ENCODE measurements at regions not wholly inside any gene's neighbourhood (a gene's known extent, or its start where the extent isn't known, plus 50 kb on each side); places are given as distances from the start of the nearest gene placed in this dataset.
"Not testable (repeated sequence)": the region's sequence is repeated elsewhere in the genome, so short reads cannot be mapped to it uniquely, and the experiment has no call there.

DNA sequence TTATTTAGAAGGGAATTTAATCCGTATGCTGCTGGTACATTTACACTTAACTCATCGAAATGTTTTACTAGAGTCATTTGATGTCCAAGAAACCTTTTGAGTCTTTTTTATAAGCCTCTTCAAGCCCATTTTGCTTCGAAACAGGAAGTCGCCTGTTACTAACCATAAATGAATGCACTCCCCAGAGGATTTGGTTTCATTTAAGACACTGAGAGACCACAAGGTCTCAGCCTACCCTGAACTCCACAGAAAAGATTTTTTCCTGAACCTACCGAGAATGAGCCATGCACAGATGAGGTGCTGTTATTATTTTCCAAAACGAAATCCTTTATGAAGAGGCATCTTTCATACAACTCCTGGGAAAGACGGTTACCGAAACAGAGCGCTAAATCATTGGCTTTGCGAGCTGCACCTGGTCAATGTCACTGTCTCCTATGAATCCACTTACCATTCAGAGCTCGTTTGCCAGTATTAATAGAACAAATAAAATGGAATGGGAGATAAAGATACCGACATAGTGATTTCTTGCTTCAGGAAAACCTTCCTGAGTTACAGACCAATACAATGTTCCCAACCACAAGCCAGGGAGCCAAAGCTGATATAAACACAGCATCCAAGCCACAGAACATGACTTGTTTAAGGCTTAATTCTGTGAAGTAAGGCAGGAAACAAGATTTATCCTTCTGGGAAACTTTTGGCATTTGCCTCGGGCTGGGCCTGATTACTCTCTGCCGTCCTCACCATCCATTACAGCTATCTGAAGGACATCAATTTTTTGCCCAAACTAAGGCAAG, 382.1 kb downstream of the OSR1 start:
- peak; percentile 64 for DNase-seq

DNA sequence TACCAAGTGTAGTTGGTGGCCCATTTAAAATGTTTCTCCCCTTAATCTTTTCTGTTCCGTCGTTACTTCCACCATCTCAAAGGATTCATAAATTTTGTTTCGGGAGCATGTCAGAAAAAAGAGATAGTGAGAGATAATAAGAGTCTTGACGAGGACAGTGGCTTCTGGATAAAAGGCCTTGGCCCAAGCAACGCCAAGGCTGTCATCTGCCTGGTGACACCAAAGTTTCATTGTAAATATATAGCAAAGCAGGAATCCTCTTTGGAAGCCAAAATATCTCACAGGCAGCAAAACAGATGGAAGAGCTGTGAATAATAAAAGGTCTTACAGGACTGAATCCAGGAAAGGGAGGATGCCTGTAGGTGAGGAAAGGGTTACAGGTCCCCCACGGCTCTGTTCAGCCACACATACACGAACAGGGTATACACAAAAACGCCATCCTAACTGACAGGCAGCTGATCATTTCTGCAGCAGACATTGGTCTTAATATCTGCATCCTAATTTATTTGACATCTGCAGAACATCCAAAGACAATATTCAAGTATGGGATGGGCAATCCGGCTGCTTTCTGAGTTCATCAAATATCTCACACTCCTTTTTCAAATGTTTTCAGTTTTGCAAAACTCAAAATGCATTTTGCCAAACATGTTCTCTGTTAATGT, 382.8 kb downstream of the OSR1 start:
- DNase-seq: no peak

DNA sequence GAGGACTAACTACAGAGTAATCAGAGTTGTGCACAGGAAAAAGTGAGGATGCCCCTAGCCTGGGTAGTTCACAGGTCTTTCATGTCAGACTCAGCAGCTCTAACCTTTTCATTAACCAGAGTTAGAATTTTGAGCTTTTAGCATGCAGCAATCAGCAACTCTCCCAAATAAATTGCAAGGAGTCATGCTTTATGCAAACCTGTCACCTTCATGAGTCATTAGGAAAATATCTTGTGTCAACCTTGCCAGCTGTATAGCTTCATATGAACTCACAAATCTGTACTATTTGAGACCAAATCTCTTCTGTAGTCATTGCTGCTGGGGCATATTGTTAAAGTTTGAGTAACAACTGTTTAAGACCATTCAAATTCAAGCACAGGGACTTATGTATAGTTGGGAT, 382.3 kb upstream of the NT5C1B start:
- no peak for DNase-seq

DNA sequence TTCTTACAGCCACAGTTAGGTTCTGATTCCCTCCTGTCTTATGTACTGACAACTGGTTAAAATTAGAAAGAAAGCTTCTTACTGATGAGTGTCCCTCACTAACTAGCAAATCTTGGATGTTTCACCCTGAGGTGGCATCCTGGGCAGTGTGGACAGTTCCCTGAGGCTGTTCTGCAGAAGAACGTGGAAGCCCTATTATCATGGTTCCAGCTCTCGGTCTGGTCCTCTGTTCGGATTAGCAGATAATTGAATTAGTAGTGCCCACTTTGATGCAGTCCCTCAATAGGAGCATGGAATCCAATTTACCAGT, 381.7 kb upstream of the NT5C1B start:
- no peak for DNase-seq

DNA sequence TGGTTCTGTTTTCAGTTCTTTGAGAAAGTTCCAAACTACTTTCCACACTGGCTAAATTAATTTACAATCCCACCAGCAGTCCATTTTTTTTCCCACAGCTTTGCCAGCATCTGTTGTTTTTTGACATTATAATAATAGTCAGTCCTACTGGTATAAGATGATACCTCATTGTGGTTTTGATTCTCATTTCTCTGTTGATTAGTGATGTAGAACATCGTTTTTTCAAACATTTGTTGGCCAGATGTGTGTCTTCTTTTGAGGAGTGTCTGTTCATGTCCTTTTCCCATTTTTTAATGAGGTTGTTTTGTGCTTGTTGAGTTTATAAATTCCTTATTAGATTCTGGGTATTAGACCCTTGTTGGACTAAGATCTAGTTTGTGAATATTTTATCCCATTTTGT, 376.8 kb upstream of the NT5C1B start:
- DNase-seq: no peak

DNA sequence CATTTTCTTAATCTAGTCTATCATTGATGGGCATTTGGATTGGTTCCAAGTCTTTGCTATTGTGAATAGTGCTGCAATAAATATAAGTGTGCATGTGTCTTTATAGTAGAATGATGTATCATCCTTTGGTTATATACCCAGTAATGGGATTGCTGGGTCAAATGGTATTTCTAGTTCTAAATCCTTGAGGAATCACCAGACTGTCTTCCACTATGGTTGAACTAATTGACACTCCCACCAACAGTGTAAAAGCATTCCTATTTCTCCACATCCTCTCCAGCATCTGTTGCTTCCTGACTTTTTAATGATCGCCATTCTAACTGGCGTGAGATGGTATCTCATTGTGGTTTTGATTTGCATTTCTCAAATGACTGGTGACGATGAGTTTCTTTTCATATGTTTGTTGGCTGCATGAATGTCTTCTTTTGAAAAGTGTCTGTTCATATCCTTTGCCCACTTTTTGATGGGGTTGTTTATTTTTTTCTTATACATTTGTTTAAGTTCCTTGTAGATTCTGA, 374.4 kb upstream of the NT5C1B start:
- DNase-seq: not testable (repeated sequence)

DNA sequence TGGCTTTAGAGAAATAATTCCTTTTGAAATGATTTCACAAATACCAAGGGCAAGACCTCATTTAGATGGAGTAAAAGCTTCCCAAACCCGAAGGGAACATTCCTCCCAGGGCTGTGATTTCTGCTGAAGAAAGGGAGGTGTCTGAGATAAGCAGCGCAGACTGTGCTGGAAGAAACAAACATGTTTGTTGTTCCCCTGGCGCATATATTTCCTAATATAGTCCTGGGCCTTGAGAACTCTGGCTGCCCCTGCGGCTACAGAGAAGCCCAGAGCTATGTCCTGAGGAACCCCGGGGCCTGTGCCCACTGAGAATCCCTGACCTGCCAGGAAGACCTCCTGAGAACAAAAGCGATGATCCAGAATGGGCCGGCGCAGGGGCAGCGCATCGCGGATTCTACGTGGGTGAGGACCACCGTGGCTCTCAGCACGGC, 372.6 kb upstream of the NT5C1B start:
- no peak for DNase-seq

DNA sequence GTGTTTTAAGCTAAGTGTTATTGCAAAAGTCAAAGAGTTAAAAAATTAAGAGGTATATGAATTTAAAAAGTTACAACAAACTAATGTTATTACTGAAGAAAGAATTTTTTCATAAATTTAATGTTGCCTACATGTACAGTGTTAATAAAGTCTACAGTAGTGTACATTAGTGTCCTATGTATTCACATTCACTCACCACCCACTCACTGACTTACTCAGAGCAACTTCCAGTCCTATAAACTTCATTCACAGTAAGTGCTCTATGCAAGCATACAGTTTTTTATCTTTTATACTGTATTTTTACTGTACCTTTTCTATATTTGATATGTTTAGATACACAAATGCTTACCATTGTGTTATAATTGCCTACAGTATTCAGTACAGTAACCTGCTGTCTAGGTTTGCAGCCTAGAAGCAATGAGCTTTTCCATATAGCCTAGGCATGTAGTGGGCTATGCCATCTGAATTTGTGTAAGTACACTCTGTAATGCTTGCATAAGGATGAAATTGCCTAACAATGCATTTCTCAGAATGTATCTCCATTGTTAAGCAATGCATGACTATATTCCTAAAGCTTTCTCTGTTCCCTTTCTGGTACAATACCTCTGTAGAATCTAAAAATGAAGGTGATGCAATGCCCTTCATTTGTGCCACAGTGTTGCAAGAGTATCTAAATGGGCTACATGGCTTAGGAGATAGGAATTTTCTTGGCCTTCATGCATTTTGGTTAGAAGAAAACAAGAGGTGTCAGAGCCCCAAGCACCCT, 370.8 kb upstream of the NT5C1B start:
- no peak for DNase-seq

DNA sequence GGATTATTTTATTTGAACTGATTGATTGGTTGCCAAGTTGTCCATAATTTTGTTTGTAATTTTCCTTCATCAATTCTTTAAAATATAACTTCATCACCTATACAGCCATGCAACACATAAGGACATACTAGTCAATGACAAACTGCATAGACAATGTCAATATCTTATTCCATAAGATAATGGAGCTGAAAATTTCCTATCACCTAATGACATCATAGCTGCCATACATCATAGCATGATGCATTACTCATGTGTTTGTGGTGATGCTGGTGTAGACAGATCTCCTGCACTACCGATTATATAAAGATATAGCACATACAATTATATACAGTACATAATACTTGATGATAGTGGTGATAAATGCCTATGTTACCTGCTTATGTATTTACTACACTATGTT, 369.8 kb upstream of the NT5C1B start:
- DNase-seq: no peak

DNA sequence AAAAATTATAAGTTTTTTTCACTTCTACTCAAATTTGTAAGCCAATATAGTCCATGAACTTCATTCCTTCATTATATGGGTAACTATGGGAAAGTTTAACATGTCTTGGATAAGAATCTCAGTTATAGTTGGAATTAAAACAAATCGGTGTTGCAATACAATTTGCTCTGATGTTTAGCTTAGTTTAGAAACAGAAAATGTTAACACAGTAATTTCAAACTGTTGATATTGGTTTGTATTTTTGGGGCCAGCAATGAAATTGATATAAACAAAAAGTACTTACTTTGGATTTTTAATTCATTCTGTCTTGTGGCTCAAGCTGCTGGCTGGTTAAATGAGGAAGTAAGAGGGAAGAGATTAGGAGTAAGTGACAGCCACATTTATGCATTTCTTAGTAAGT, 368.5 kb upstream of the NT5C1B start:
- no peak for DNase-seq

DNA sequence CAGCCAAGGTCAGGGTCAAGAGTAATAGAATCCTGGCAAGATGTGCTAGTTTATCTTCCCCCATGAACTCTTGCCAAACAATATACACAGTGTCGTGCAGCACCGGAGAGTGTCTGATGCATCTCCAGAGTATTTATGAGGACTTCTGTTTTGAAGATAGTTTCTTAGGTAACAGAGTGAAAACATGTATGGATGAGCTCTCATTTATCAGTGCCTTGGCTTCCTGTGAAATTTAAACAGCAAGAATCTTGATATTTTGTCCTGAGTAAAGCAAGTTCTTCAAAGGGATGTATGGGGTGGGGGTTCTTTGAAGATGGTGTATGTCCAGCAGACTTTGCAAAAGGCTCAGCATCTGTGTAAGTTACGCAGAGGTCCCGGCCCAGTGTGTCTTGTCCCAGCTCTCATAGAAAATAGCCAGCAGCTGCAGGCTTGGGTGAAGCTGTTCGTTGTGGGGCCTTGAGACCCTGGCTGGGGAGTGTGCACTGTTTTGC, 361.0 kb upstream of the NT5C1B start:
- DNase-seq: no peak

DNA sequence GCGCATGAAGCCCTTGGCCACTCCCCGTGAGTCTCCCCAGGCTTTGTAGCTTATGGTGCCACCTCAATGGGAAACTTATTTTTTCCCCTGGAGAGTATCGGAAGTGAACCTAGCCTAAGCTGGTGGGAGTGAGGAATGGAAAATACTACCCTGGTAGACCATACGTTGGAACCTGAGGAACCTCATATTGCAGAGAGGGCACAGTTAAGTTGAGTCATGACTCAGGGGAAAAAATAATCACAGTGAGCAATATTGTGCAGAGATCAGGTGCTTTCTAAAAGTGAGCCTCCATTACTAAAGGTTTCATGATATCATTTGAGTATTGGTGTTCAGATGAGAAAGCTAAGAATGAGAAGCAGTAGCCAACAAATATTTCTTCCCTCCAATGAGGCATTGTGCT, 360.5 kb upstream of the NT5C1B start:
- DNase-seq: no peak

DNA sequence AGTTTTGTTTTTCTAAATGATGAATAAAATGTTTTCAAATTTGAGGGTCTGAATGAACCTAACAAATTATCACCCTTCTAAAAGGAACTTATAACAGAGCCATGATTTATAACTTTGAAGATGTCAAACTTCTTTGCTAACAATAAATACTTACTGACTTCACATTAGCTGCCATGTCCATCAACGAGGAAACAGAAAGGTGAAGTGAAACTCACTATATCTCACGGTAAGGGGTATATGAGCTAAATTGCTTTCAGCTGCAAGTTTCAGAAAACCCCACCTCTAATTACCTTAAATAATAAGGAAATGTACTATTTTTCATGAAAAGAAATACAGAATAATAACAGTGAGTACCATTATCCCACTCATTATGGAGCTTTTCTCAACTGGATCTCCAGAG, 350.8 kb upstream of the NT5C1B start:
- DNase-seq: no peak

DNA sequence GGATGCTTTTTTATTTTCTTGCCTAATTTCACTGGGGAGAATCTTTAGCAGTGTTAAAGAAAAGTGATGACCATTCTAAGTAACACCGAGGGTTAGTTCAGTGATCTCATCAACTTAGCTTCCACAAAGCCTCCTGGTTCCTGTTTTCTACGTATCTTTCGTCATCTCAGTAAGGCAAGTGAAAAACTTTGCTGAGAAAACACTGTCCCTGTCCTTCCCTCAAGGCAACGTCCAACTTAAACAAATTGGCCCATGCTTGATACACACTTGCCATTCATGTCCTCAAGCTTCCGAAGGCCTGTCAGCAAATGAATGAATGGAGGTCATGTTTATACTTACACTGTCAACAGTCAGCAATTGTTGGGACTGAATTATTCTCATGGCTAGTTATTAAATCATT, 350.4 kb upstream of the NT5C1B start:
- DNase-seq: not testable (repeated sequence)

DNA sequence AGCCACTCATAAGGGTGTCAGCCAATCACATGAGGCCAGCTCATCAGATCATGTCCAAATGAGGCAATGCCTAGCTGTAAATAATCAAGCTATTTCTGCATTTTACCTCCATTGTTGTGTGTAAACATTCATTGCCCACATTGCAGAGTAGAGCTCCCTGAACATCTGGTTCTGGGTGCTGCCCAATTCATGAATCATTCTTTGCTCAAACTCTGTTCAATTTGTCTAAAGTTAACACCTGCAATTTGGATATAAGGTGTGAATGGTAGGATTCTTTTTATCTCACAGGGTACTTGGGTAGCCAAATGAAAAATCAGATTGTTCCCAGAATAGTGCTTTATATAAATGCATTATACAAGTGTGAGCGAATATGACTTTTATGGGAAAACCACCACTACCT, 345.5 kb upstream of the NT5C1B start:
- no peak for DNase-seq

DNA sequence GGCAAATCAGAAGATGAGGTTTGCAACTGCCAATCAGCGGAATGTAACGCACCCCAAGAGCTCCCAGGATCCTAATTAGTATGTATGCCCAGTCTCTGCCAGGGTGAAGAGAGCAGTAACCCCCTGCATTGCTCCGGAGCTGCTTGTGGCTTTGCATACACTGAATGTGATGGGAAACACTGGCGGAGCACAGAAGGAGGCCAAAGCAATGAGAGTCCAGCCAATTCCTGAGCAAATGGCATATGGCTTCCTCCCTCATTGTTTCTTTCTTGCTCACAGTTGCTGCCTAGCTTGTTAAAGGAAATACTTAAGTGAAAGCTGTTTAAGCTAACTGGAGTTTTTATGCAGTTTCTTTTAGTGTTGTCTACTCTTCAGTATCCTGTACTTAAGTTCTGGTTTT, 343.5 kb upstream of the NT5C1B start:
- DNase-seq: no peak

DNA sequence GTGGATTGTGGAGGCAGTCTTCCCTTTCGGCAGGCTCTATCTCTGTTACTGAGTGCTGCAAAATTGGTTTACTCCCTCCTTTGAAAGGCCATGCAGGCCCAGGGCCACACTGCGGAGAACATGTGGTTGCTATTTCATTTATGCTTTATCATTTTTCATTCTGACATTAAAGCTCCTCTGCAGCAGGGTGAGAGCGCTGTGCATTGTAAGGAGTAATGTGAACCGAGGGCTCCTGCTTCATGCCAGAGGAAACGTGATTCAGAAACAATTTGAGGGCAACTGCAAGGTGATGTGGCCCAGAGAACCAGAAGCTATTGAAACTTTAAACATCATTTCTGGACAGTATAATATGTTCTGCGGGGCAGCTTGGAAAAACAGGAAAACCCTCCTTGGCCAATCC, 341.6 kb upstream of the NT5C1B start:
- no peak for DNase-seq

DNA sequence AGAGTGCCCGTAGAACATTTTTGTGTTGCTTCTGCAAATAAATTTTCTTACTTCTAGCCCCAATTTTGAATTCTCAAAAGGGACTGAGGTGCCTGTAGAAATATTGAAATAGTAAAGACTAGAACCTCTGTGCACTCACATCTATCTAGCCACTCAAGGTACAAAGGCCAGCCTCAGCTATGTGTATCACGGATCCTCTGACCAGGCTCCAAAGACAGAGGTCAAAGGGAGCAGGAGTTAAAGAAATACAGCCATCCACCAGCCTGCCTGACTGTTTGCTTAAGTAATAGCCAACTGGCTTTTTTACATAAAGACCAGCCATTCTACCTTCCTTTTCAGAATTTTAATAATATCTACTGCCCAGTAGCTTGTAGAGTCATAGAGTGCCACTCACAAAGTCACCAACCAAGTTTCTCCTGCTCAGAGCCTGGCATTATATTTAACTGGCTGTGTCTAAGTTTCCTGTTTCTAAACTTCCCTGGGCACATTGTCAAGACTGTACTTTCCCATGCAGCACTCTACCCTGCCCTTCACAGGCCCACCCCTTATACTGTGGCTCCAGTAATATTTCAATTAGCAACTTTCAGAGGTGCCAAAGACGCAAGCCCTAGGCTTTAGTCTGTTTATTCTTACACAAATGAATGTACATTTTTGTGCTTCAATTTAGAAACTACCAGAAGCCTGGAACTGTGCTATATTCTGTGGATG, 338.3 kb upstream of the NT5C1B start:
- DNase-seq: no peak

DNA sequence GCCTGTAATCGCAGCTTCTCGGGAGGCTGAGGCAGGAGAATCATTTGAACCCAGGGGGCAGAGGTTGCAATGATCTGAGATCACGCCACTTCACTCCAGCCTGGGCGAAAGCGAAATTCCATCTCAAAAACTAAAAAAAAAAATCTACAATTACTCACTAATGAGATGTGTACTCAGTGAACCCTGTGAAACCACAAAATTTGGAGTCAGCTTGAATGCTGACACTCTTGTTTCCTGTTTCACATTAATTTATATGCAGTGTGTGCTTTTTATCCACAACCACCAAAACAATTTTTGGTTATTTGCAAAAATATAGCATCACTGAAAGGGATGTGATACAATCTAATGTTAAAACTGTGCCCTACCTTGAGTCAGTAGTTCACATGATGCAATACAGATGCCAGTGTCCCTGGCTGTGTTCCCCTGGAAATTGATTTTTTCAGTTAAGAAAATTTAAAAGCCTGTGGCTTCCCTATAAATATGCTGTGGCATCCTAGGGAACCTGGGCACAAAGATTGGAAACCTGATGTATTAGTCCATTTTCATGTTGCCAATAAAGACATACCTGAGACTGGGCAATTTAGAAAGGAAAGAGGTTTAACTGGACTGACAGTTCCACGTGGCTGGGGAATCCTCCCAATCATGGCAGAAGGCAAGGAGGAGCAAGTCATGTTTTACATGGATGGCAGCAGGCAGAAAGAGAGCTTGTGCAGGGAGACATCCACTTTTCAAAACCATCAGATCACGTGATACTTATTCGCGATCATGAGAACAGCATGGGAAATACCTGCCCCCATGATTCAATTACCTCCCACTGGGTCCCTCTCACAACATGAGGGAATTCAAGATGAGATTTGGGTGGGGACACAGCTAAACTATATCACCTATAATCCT, 337.5 kb upstream of the NT5C1B start:
- DNase-seq: no peak

DNA sequence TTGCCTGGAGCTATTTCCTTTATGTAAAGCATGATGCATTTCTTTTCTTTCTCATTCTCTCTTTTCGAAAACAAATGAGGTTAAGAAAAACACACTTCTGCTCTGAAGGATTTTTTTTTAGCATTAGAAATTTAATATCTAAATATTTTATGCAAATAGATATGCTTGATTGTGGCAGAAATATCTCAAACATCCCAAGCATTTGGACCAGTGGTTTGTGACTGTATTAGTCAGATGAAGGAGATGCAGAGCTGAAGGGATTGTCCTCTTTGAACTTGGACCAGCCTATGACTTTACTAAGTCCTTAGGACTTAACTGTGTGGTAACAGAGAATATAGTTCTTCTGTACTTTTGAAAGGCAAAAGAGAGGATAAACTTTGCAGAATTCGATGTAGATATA, 335.9 kb upstream of the NT5C1B start:
- no peak for DNase-seq

DNA sequence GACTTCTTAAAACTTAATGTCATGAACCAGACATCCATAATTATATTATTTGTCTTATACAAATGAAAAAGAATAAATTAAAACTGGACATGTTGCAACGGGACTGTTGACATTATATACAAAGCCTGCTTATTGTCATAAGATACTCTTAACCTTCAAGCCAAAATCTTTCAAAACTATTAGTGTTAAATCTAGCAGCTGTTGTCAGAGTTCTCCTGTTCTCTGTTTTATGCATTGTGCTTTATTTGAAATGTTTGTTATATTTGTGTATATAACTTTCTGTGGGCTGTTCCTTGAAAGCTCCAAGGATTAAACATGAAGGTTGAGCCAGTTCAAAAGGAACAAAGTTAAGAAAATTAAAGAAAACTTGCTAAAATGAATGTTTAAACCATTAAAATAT, 335.5 kb upstream of the NT5C1B start:
- DNase-seq: no peak

DNA sequence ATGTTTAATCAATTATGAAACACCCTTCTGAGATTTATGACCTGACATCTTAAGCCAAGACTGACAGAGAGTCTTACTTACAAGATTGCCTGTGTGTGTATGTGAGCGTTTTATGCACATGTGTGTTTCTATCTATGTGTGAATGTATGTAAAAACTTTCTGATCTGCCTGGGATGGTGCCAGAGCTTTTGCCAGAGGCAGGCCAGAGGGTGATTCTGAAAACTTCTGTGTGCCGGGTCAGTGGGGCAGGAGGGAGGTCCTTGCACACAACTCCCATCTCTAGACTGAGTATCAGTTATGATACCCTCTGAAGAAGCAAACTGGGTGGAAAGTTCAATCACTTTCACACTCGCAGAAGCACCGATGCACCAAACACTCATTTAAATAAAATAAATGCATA, 335.0 kb upstream of the NT5C1B start:
- DNase-seq: no peak
